ENCODE measurements at regions not wholly inside any gene's neighbourhood (a gene's known extent, or its start where the extent isn't known, plus 50 kb on each side); places are given as distances from the start of the nearest gene placed in this dataset.

DNA sequence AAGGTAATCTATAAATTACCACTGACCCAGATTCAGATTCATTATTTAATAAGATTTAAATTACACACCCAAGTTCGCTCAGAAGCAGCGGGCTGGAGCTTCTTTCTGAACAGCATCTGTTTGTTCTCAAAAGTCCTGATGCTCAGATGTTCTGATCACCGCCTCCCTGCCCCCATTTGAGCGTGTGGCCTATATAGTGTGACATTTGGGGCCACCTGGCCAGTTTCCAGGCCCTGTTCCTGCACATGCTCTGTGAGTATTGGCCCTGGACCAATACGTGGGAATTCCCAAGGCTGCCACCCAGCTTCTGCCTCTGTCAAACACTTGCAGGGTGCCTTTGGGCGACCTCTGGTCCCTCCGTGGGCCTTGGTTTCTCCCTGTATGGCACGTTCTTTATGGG lies 228.8 kb downstream of the TFAP2C start:
- TF ChIP-seq POLR2A (IDR thresholded peaks at IDR 0.05): no peak
- TF ChIP-seq, protein P1, sequence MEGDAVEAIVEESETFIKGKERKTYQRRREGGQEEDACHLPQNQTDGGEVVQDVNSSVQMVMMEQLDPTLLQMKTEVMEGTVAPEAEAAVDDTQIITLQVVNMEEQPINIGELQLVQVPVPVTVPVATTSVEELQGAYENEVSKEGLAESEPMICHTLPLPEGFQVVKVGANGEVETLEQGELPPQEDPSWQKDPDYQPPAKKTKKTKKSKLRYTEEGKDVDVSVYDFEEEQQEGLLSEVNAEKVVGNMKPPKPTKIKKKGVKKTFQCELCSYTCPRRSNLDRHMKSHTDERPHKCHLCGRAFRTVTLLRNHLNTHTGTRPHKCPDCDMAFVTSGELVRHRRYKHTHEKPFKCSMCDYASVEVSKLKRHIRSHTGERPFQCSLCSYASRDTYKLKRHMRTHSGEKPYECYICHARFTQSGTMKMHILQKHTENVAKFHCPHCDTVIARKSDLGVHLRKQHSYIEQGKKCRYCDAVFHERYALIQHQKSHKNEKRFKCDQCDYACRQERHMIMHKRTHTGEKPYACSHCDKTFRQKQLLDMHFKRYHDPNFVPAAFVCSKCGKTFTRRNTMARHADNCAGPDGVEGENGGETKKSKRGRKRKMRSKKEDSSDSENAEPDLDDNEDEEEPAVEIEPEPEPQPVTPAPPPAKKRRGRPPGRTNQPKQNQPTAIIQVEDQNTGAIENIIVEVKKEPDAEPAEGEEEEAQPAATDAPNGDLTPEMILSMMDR (IDR thresholded peaks at IDR 0.05): no peak

Data from right lobe of liver (tissue), 4 donors.